HG03457 (cell line): ENCODE measurements at regions not wholly inside any gene's neighbourhood (a gene's known extent, or its start where the extent isn't known, plus 50 kb on each side); places are given as distances from the start of the nearest gene placed in this dataset.
"Not testable (repeated sequence)": the region's sequence is repeated elsewhere in the genome, so short reads cannot be mapped to it uniquely, and the experiment has no call there.

ENCODE experiments used
- ATAC-seq: cut with Tn5 transposase; IDR thresholded peaks from one replicate; pipeline ENCODE4 v1.9.1; 2021; ENCODE audit warnings: moderate number of reproducible peaks; ENCODE audit not compliant: unreplicated experiment

DNA sequence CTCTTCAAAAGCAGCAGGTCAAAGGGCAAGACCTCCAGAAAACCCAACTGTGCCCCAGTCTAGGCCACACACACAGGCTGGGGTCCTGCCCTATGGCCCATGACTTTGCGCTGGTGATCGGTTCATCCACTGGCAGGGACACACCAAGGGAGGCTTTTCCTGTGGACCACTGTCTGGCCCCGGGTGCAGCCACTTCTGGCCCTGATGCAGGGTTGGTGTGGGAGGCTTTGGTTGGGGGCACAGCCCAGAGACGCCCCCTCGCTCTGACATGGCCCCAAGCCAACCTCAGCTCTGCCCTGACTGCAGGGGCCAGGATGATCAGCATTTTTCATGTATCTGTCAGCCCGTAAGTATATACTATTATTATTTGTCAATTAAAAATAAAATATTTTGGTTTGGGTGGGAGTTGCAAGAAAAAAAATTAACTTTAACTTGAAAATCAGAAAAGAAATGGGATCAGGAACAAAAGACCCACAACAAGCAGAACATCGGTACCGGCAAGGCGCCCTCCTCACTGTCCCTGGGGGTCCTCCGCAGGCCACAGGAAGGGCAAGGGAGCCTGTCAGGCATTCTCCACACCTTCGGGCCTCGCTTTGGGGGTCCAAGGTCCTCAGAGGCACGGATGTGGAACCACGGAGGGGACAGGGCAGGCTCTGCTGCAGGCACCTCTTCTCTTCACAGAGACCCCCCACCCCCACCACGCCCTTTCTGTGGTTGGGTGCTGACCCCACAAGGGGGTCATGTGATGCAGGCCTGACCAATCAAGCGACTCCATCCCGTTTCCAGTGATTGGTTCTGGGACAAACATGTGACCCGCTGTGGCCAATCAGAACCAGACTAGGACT lies 181.5 kb upstream of the SFSWAP start:
- ATAC-seq = no peak

DNA sequence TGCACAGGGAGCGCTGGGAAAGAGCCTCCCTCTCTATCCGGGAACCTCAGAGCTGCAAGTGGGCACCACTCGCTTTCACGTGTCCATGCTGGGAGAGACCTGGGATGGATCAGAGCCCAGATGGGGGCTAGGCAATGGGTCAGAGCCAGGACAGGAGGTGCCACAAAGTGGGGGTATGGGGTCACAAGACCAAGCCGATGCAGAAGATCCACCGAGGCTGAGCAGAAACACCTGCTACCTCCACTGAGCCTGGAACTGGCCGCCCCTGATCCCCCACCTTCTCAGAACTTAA lies 180.9 kb upstream of the SFSWAP start:
- no peak for ATAC-seq

DNA sequence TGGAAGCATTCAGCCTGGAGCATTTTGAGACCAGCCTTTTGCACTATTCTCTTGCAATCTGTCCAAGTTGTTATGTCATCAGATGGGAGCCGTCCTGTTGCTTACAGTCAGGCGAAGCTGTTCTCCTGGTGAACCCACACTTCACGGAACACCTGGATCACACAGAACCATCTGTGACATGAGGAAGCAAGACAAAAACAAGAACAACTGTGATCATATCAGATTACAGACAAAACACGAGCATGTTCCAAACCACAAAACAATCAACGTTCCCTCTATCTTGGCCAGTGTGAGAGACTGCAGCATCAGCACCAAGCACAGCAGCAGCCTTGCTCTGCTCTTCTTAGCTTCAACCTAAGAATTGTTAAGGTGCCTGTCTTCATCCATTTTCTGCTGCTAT lies 180.5 kb upstream of the SFSWAP start:
- no peak for ATAC-seq

DNA sequence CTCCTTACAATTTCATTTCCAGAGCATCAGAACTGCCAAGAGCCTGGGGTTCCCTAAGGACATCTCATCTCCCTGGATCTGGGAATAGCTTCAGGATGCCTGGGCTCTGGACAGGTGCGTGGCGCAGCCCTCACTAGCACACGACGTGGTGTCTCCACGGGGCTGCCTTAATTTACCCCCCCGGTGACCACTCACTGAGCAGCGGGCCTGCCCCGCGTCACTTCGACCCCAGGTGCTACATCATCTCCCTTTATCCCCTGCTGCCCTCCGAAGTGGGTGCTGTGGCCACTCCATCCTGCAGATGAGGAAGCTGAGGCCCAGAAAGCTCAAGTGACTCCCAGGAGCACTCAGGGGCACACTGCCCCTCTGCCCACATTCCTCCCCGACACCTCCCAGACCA lies 177.8 kb upstream of the SFSWAP start:
- no peak for ATAC-seq

DNA sequence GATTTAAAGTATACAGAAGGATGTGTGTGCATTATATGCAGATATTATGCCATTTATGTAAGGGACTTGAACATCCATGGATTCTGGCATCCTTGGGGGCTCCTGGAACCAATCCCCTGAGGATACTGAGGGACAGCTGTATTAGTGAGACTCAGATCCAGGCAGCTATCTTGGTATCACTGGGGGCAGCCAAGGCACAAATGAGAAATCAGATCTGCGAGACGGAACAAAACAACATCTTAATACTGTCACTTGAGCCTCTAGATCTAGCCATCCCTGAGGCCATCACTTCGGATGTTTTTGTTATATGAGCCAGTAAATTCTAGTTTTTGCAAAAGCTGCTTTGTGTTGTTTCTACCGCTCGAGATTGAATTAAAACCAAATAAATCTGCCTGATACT lies 175.1 kb upstream of the SFSWAP start:
- no peak for ATAC-seq

DNA sequence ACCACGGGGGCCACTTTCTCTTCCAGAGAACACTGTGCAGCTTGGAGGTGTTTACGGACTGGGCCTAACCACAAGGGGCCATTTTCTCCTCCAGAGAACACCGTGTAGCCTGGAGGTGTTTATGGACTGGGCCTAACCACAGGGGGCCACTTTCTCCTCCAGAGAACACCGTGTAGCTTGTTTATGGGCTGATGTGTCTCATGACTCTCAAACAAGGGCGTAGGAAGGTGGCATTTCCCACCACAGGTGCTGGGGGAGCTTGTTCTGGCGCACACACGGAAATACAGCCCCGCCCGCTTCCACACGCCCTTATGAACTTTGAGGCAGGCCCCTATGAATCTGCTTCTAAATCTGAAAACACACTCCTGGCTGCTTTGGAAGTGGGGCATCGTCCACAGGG lies 174.6 kb upstream of the SFSWAP start:
- ATAC-seq = no peak

DNA sequence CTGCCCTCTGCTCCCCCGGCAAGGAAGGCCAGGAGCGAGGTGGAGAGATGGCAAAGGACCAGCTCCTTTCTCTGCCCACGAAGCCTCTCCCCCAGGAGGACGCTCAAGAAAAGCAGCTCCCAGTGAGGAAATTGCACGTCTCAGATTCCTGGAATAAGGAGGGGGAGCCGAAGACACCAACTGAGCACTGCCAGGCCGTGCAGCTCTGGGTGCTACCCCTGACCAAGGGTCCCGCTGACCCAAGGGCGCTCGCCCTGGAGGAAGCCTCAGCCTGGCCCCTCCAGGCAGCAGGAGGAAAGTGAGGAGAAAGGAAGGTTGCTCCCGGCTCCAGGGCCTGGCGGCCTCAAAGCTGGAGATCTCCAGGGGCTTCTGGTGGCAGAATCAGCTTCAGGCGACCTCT lies 174.1 kb upstream of the SFSWAP start:
- no peak for ATAC-seq

DNA sequence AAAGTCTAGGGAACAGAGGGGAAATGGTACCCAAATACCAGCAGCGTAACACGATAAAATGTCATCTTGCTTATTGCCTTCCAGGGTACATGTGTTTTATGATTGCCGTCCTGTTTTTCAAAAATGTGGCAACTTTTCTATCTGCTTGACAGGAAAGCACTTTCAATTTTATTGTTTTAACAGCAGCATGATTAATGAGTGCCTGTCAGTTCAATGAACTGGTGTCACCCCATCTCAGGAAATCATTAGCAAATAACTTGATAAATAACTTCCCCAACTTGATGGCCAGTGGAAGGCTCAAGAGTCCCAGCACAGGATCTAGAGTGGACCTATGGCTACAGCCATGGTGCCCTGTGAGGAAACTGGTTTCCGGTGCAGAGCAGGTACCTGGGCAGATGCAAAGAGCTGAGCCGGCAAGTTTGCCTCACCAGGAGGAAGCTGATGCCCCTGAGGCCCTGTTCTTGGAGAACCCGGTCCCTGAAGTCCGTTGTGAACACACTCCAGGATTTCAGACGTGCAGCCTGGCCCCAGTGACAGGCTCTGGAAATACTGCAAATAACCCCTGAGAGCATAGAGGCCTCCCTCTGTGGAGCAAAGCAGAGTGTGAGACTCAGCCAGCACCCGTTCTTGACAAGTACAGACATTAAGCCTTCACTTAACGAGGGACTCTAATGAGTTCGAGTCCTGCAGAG lies 173.5 kb upstream of the SFSWAP start:
- no peak for ATAC-seq

DNA sequence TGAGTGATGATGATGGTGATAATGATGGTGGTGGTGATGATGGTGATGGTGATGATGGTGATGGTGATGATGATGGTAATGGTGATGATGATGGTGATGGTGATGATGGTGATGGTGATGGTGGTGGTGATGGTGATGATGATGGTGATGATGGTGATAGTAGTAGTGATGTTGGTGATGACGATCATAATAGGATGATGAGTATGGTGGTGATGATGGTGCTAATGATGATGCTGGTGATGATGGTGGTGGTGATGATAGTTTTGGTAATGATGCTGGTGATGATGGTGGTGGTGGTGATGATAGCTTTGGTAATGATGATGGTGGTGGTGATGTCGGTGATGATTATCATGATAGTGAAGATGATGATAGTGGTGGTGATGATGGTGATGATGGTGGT lies 171.5 kb upstream of the SFSWAP start:
- ATAC-seq = no peak

DNA sequence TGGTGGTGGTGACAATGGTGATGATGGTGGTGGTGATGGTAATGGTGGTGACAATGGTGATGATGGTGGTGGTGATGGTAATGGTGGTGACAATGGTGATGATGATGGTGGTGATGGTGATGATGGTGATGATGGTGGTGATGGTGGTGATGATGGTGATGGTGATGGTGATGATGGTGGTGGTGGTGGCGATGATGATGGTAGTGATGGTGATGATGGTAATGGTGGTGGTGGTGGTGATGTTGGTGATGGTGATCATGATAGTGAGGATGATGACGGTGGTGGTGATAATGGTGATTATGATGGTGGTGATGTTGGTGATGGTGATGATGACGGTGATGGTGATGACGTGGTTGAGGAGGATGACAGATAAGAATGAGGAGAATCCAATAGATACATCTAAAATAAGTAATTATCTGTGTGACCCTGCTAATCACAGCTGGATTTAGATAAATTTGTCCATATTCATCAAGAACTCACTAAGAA lies 170.7 kb upstream of the SFSWAP start:
- no peak for ATAC-seq

DNA sequence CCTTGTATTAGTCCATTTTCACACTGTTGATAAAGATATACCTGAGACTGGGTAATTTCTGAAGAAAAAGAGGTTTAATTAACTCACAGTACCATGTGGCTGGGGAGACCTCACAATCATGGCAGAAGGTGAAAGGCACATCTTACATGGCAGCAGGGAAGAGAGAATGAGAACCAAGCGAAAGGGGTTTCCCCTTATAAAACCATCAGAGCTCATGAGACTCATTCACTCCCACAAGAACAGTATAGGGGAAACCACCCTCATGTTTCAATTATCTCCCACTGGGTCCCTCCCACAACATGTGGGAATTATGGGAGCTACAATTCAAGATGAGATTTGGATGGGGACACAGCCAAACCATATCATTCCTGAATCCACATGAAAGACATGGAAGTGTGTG lies 169.4 kb upstream of the SFSWAP start:
- not testable (repeated sequence) for ATAC-seq

DNA sequence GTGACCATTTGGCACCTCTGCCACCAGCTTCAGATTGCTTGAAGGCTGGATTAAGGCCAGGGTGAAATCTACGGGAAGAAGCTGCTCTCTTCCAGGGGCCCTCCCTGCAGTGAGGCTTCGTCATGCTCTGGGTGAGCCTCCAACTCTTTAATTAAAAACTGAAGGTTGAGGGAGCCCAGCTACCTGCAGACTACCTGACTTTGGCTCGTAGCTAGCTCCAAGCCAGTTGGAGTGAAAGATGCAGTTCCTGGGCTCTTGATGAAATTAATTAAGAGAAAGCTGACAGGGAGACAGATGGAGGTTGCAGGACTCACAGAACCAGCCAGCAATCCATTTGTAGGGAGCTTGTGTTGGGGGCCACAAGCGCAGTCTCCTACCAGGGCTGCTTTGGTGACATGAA lies 168.5 kb upstream of the SFSWAP start:
- no peak for ATAC-seq

DNA sequence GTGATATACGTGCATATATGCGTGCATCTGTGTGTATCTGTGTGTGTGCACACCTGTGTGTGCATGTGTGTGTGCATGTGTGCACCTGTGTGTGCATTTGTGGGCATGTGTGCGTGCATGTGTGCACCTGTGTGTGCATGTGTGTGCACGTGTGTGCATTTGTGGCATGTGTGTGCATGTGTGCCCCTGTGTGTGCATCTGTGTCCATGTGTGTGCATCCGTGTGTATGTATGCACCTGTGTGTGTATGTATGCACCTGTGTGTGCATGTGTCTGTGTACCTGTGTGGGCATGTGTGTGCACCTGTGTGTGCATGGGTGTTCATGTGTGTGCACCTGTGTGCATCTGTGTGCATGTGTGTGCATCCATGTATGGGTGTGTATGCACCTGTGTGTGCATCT lies 167.8 kb upstream of the SFSWAP start:
- ATAC-seq = no peak

DNA sequence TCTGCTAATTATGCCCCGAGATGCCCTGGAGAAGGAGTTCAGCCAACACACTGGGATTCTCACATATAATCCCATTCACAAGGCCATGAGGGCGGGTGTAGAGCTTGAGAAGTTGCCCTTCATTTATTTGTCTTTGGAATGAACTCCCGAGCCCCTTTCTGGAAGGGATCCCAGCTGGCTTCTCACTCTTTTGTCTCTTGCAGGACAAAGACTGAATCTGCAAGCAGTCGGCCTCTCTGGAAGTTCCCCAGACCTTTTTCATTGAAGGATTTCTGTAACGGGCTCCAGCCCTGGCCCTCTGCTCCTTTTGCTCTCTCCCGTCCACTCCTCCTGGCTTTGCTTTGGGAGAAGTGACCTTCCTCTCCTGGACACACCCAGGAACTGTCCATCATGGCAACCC lies 163.3 kb upstream of the SFSWAP start:
- ATAC-seq = no peak

DNA sequence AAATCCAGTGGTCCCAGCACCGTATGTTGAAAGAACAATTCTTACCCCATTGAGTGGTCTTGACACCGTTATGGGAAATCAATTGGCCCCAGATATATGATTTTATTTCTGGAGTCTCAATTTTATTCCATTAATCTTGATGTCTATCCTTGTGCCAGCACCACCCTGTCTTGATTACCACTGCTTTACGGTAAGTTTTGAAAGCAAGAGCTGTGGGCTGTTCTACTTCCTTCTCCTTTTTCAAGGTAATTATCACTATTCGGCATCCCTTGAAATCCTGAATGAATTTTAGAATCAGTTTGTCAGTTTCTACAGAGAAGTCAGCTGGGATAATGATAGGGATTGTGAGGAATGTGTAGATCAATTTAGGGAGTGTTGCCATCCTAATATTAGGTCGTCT lies 160.8 kb upstream of the SFSWAP start:
- no peak for ATAC-seq

DNA sequence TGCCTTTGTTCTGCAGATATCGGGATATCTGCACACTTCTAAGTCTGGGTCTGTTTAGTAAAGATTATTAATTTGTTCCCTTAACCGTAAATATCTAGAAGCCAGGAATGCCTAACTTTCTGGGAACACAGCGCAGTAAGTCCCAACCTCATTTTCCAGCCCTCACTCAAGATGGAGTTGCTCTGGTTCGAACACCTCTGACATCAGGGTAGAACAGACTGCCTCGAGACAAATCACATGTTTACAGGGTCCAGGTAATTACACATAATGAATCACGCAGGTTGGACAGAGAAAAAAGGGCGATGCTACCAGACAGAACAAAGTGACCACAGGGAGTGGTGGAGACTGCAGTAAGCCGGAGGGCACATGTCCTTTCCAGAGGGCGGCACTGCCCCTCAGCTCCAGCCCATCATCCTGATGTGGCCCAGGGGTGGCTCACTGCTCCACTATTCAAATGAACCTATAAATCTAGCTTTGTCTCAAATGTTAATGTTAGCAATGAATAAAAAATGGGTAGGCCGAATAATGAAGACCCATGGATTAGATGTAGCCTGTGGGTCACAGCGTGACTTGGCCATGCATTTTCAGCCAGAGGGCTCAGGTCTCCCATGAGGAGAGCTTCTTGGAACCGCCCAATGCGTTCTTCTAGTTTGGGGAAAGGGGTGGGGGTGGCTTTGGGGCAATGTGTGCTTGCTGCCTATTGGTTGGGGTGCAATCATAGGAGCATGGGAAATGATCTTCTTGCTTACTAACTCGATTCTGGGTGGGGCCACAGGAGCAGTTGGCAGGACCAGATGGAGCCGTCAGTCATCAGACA lies 159.0 kb upstream of the SFSWAP start:
- ATAC-seq = no peak

DNA sequence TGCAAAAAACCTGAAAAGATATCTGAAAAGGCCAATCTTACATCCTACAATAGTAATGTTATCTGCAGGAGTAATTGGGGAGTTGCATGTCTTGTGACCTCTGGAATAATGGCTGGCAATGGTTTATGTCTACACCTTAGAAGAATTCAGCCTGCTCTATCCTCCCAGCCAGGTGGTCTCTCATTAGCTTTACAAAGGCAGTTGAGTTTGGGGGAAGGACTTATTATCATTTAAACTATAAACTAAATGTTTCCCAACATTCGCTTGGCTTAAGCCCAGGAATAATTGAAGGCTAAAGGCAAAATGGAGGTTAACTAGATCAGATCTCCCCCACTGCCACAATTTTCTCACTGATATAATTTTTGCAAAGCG lies 158.4 kb upstream of the SFSWAP start:
- no peak for ATAC-seq

DNA sequence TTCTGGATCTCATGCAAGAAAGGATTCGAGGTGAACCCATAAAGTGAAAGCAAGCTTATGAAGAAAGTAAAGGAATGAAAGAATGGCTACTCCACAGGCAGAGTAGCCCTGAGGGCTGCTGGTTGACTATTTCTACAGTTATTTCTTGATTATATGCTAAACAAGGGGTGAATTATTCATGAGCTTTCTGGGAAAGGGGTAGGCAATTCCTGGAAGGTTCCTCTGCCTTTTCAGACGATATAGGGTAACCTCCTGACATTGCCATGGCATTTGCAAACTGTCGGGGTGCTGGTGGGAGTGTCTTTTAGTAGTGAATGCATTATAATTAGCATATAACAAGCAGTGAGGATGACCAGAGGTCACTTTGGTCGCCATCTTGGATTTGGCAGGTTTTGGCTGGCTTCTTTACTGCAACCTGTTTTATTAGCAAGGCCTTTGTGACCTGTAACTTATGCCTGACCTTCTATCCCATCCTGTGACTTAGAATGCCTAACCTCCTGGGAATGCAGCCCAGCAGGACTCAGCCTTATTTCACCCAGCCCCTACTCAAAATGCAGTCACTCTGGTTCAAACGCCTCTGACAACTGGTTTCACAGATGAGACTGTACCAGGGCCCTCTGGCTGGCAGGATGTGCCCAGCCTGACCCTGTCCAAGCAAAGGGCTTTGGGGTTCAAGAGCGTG lies 157.7 kb upstream of the SFSWAP start:
- no peak for ATAC-seq

DNA sequence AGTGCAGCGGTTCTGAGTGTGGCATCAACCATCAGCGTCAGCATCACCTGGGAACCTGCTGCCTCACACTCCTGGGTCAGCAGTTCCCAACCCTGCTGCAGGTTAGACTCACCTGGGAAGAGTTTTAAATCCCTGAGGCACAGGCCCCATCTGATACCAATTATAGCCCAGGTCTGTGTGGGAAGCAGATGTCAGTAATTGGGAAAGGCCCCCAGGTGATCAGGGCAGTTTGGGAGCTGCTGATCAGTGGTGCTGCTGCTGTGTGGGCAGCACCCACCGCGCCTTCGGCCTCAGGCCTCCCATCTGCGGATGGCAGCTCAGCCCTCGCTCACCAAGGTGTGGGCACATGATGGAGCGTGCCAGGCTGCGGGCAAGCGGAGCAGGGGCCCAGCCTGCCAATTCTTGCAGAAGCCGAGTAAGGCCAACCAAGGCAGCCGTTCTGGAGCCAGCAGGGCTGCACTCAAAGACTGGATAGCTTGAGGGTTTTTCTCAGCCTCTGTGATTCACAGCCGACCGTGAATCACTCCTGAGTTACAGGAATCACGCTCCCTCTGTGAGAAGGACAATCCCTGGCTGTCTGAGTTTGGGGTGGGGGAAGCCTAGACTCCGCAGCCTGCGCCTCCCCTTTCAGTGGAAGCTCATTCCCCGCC lies 155.6 kb upstream of the SFSWAP start:
- no peak for ATAC-seq

DNA sequence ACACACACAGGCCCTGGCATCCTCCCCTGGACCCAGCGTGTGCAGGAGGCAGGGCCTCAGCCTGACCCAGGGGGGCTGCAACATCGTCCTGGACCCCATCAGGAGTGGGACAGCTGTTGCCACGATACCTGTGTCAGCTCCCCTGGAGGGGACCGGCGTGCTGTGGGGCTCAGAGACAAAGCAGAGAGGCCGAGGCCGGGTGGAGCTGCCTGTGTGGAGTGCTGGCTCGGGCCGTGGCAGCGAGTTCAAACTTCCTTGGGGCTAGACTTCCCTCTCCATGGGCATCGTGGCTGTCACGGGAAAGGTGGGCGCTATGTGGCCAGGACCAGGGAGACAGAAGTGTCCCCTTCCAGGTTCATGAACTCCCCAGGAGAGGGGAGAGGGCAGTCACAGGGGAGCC lies 155.0 kb upstream of the SFSWAP start:
- ATAC-seq = no peak
